Stimulated activated effector memory CD8-positive, alpha-beta T cell treated with anti-CD3 and anti-CD28 coated beads, Interleukin-12 subunit alpha, Interleukin-12 subunit beta, amount 100 ng/mL, for 72 hours (primary cell): ENCODE measurements at regions not wholly inside any gene's neighbourhood (a gene's known extent, or its start where the extent isn't known, plus 50 kb on each side); places are given as distances from the start of the nearest gene placed in this dataset.
A peak's percentile ranks its signal among the peaks of the same experiment; 100 is the strongest.
"Not testable (repeated sequence)": the region's sequence is repeated elsewhere in the genome, so short reads cannot be mapped to it uniquely, and the experiment has no call there.

Experiments used
- ATAC-seq: fragments of 150-1000 bp; cut with Tn5 transposase; 2 replicates; pipeline ENCODE4 v1.10.0; 2021
- DNase-seq, 2 donors: peaks; one replicate each; pipeline ENCODE4 v3.0.0; 2021 to 2022; ENCODE audit warnings: low spot score in 2 of 2
- H3K27ac Mint-ChIP-seq: one replicate; pipeline ENCODE4 v1.8.0; 2022; ENCODE audit warnings: mild to moderate bottlenecking, mixed read lengths
- H3K36me3 Mint-ChIP-seq: one replicate; pipeline ENCODE4 v1.8.0; 2022; ENCODE audit warnings: mild to moderate bottlenecking, mixed read lengths
- H3K4me1 Mint-ChIP-seq: one replicate; pipeline ENCODE4 v1.8.0; 2022; ENCODE audit warnings: mixed read lengths
- H3K4me3 Mint-ChIP-seq: one replicate; pipeline ENCODE4 v1.8.0; 2022; ENCODE audit warnings: mild to moderate bottlenecking, mixed read lengths
- H3K9me3 Mint-ChIP-seq: one replicate; pipeline ENCODE4 v1.8.0; 2022; ENCODE audit warnings: mixed read lengths

GRCh38 chr3:103847081-103848062 is 1412.6 kb downstream of the ZPLD1 start:
- Mint-ChIP-seq H3K4me1 (no peaks in the 10 kb centered on the region), H3K9me3 (peaks cover 2% of the 10 kb centered on the region), H3K4me3 (no peak overlapping the region), H3K36me3 (no peaks in the 10 kb centered on the region), H3K27ac (no peak overlapping the region)
- ATAC-seq, result no peak
- no peak for DNase-seq

- no peak overlapping the region for H3K27ac Mint-ChIP-seq
- DNase-seq (no peak), ATAC-seq (no peak)
- peaks cover 2% of the 10 kb centered on the region for H3K9me3 Mint-ChIP-seq
- no peaks in the 10 kb centered on the region for H3K4me1 Mint-ChIP-seq
- no peaks in the 10 kb centered on the region for H3K36me3 Mint-ChIP-seq
- no peak overlapping the region for H3K4me3 Mint-ChIP-seq
Measured at GRCh38 chr3:103851793-103852192, 1417.0 kb downstream of the ZPLD1 start.

- Mint-ChIP-seq H3K27ac (no peak overlapping the region), H3K4me3 (no peak overlapping the region), H3K4me1 (no peaks in the 10 kb centered on the region), H3K9me3 (peaks cover 8% of the 10 kb centered on the region), H3K36me3 (no peaks in the 10 kb centered on the region)
- peak; percentile 11 for ATAC-seq
- DNase-seq, result no peak
Measured at GRCh38 chr3:103862415-103862814, 1427.6 kb downstream of the ZPLD1 start.

GRCh38 chr3:103863381-103863780 is 1428.6 kb downstream of the ZPLD1 start:
- Mint-ChIP-seq H3K27ac (no peak overlapping the region), H3K4me3 (no peak overlapping the region), H3K36me3 (no peaks in the 10 kb centered on the region), H3K9me3 (peaks cover 11% of the 10 kb centered on the region), H3K4me1 (no peaks in the 10 kb centered on the region)
- DNase-seq (no peak), ATAC-seq (no peak)

- Mint-ChIP-seq H3K4me1 (no peaks in the 10 kb centered on the region), H3K9me3 (peaks cover 13% of the 10 kb centered on the region), H3K4me3 (no peak overlapping the region), H3K36me3 (no peaks in the 10 kb centered on the region), H3K27ac (no peak overlapping the region)
- ATAC-seq, result no peak
- no peak for DNase-seq
Measured at GRCh38 chr3:103866113-103866512, 1431.3 kb downstream of the ZPLD1 start.

GRCh38 chr3:103873021-103873420 is 1438.2 kb downstream of the ZPLD1 start:
- Mint-ChIP-seq H3K4me3 (no peak overlapping the region), H3K36me3 (no peaks in the 10 kb centered on the region), H3K27ac (no peak overlapping the region), H3K9me3 (peaks cover 9% of the 10 kb centered on the region), H3K4me1 (no peaks in the 10 kb centered on the region)
- no peak for ATAC-seq
- no peak for DNase-seq

GRCh38 chr3:103873897-103874545 is 1439.2 kb downstream of the ZPLD1 start:
- DNase-seq (no peak), ATAC-seq (no peak)
- H3K9me3 Mint-ChIP-seq, result peaks cover 11% of the 10 kb centered on the region
- no peaks in the 10 kb centered on the region for H3K4me1 Mint-ChIP-seq
- H3K27ac Mint-ChIP-seq, result no peak overlapping the region
- no peak overlapping the region for H3K4me3 Mint-ChIP-seq
- no peaks in the 10 kb centered on the region for H3K36me3 Mint-ChIP-seq

- H3K36me3 Mint-ChIP-seq, DNase-seq, H3K4me3 Mint-ChIP-seq, H3K4me1 Mint-ChIP-seq, H3K27ac Mint-ChIP-seq, ATAC-seq: not testable (repeated sequence)
- peaks cover 11% of the 10 kb centered on the region for H3K9me3 Mint-ChIP-seq
Measured at GRCh38 chr3:103881809-103882208, 1447.0 kb downstream of the ZPLD1 start.

- DNase-seq, result no peak
- peaks cover 3% of the 10 kb centered on the region for H3K9me3 Mint-ChIP-seq
- no peak overlapping the region for H3K27ac Mint-ChIP-seq
- H3K36me3 Mint-ChIP-seq, result no peaks in the 10 kb centered on the region
- no peaks in the 10 kb centered on the region for H3K4me1 Mint-ChIP-seq
- H3K4me3 Mint-ChIP-seq, result no peak overlapping the region
- ATAC-seq, result no peak
Measured at GRCh38 chr3:103889675-103890074, 1454.9 kb downstream of the ZPLD1 start.

GRCh38 chr3:103894162-103894822 is 1459.5 kb downstream of the ZPLD1 start:
- H3K9me3 Mint-ChIP-seq, result peaks cover 12% of the 10 kb centered on the region
- no peak overlapping the region for H3K4me3 Mint-ChIP-seq
- no peaks in the 10 kb centered on the region for H3K4me1 Mint-ChIP-seq
- no peaks in the 10 kb centered on the region for H3K36me3 Mint-ChIP-seq
- DNase-seq (no peak), ATAC-seq (no peak)
- H3K27ac Mint-ChIP-seq, result no peak overlapping the region

GRCh38 chr3:103899328-103899727 is 1464.5 kb downstream of the ZPLD1 start:
- DNase-seq (no peak), ATAC-seq (no peak)
- H3K4me3 Mint-ChIP-seq, result no peak overlapping the region
- no peaks in the 10 kb centered on the region for H3K4me1 Mint-ChIP-seq
- no peak overlapping the region for H3K27ac Mint-ChIP-seq
- H3K9me3 Mint-ChIP-seq, result peaks cover 22% of the 10 kb centered on the region
- no peaks in the 10 kb centered on the region for H3K36me3 Mint-ChIP-seq

GRCh38 chr3:103904991-103905390 is 1461.7 kb upstream of the ALCAM start:
- Mint-ChIP-seq H3K4me3 (no peak overlapping the region), H3K4me1 (no peaks in the 10 kb centered on the region), H3K9me3 (peaks cover 10% of the 10 kb centered on the region), H3K27ac (no peak overlapping the region), H3K36me3 (no peaks in the 10 kb centered on the region)
- DNase-seq (no peak), ATAC-seq (no peak)

- Mint-ChIP-seq H3K27ac (no peak overlapping the region), H3K36me3 (no peaks in the 10 kb centered on the region), H3K4me1 (no peaks in the 10 kb centered on the region), H3K4me3 (no peak overlapping the region), H3K9me3 (peaks cover 9% of the 10 kb centered on the region)
- ATAC-seq, result no peak
- no peak for DNase-seq
Measured at GRCh38 chr3:103906304-103906703, 1460.4 kb upstream of the ALCAM start.

GRCh38 chr3:103906808-103907207 is 1459.9 kb upstream of the ALCAM start:
- H3K27ac Mint-ChIP-seq, result no peak overlapping the region
- no peak for ATAC-seq
- H3K9me3 Mint-ChIP-seq, result peaks cover 5% of the 10 kb centered on the region
- DNase-seq, result no peak
- H3K4me1 Mint-ChIP-seq, result no peaks in the 10 kb centered on the region
- no peaks in the 10 kb centered on the region for H3K36me3 Mint-ChIP-seq
- no peak overlapping the region for H3K4me3 Mint-ChIP-seq

- Mint-ChIP-seq H3K4me3 (no peak overlapping the region), H3K36me3 (no peaks in the 10 kb centered on the region), H3K9me3 (no peaks in the 10 kb centered on the region), H3K27ac (no peak overlapping the region), H3K4me1 (no peaks in the 10 kb centered on the region)
- ATAC-seq, result no peak
- no peak for DNase-seq
Measured at GRCh38 chr3:103907567-103907966, 1459.1 kb upstream of the ALCAM start.
